SK-N-SH treated with all-trans-retinoic acid at 6 μM for 48 hours (cell line): ENCODE measurements at regions not wholly inside any gene's neighbourhood (a gene's known extent, or its start where the extent isn't known, plus 50 kb on each side); places are given as distances from the start of the nearest gene placed in this dataset.

ENCODE experiments used
- ATAC-seq: fragments of 200-7000 bp; cut with Tn5 transposase; 3 replicates; pipeline ENCODE4 v1.9.1; 2020; ENCODE audit warnings: mild to moderate bottlenecking, moderate library complexity
- ARNTL ChIP-seq: fragments of 450-650 bp; formaldehyde crosslinking; IDR thresholded peaks from 2 replicates; pipeline ENCODE4 v1.5.0; 2020; ENCODE audit warnings: low read depth, mild to moderate bottlenecking, moderate library complexity, borderline replicate concordance
- BACH2 ChIP-seq: fragments of 250-450 bp; sonication (Bioruptor Pico); IDR thresholded peaks from 2 replicates; pipeline ENCODE4 v1.9.0; 2021; ENCODE audit warnings: mild to moderate bottlenecking, borderline replicate concordance
- CSDC2 ChIP-seq: fragments of 250-450 bp; sonication (Bioruptor Pico); IDR thresholded peaks from 2 replicates; pipeline ENCODE4 v1.5.0; 2020; ENCODE audit warnings: mild to moderate bottlenecking, moderate library complexity
- ESRRG ChIP-seq: fragments of 250-450 bp; sonication (Bioruptor Pico); IDR thresholded peaks from 2 replicates; pipeline ENCODE4 v1.6.1; 2021; ENCODE audit warnings: mild to moderate bottlenecking
- GLIS3 ChIP-seq: fragments of 250-450 bp; sonication (Bioruptor Pico); IDR thresholded peaks from 2 replicates; pipeline ENCODE4 v1.5.0; 2020; ENCODE audit warnings: mild to moderate bottlenecking, moderate library complexity
- ISL1 ChIP-seq: fragments of 250-450 bp; sonication (Bioruptor Pico); IDR thresholded peaks from 2 replicates; pipeline ENCODE4 v2.1.2; 2022; ENCODE audit warnings: mild to moderate bottlenecking, moderate library complexity
- OSR1 ChIP-seq: fragments of 250-450 bp; sonication (Bioruptor Pico); IDR thresholded peaks from 2 replicates; pipeline ENCODE4 v1.8.0; 2022; ENCODE audit warnings: moderate library complexity, mild to moderate bottlenecking, inconsistent platforms
- PATZ1 ChIP-seq: fragments of 250-450 bp; sonication (Bioruptor Pico); IDR thresholded peaks from 2 replicates; pipeline ENCODE4 v1.8.0; 2020; ENCODE audit warnings: mild to moderate bottlenecking, moderate library complexity, borderline replicate concordance
- PPARA ChIP-seq: fragments of 250-450 bp; sonication (Bioruptor Pico); IDR thresholded peaks from 2 replicates; pipeline ENCODE4 v1.5.0; 2020; ENCODE audit warnings: mild to moderate bottlenecking, borderline replicate concordance
- RARB ChIP-seq: fragments of 250-450 bp; sonication (Bioruptor Pico); IDR thresholded peaks from 2 replicates; pipeline ENCODE4 v1.8.0; 2021; ENCODE audit warnings: mild to moderate bottlenecking, moderate library complexity
- SNAI2 ChIP-seq: fragments of 250-450 bp; sonication (Bioruptor Pico); IDR thresholded peaks from 2 replicates; pipeline ENCODE4 v1.5.0; 2020; ENCODE audit warnings: mild to moderate bottlenecking, moderate library complexity
- TCF4 ChIP-seq: fragments of 250-450 bp; sonication (Bioruptor Pico); IDR thresholded peaks from 2 replicates; pipeline ENCODE4 v1.8.0; 2021; ENCODE audit warnings: mild to moderate bottlenecking, moderate library complexity, borderline replicate concordance
- TOX ChIP-seq: fragments of 250-450 bp; sonication (Bioruptor Pico); IDR thresholded peaks from 2 replicates; pipeline ENCODE4 v1.8.0; 2021; ENCODE audit warnings: mild to moderate bottlenecking, moderate library complexity, borderline replicate concordance
- ZC3H10 ChIP-seq: fragments of 250-450 bp; sonication (Bioruptor Pico); IDR thresholded peaks from 2 replicates; pipeline ENCODE4 v1.5.1; 2021; ENCODE audit warnings: mild to moderate bottlenecking, moderate library complexity
- ZFP3 ChIP-seq: fragments of 250-450 bp; sonication (Bioruptor Pico); IDR thresholded peaks from 2 replicates; pipeline ENCODE4 v1.5.0; 2020; ENCODE audit warnings: mild to moderate bottlenecking, moderate library complexity
- ZFP30 ChIP-seq: fragments of 450-650 bp; formaldehyde crosslinking; IDR thresholded peaks from 2 replicates; pipeline ENCODE4 v1.5.0; 2022; ENCODE audit warnings: mild to moderate bottlenecking, moderate library complexity
- ZNF70 ChIP-seq: fragments of 450-650 bp; formaldehyde crosslinking; IDR thresholded peaks from 2 replicates; pipeline ENCODE4 v1.5.0; 2020; ENCODE audit warnings: mild to moderate bottlenecking, moderate library complexity
- ZNF8 ChIP-seq: fragments of 450-650 bp; formaldehyde crosslinking; IDR thresholded peaks from 2 replicates; pipeline ENCODE4 v1.5.0; 2020; ENCODE audit warnings: mild to moderate bottlenecking, moderate library complexity
- TF ChIP-seq, protein P1 (sequence below): fragments of 250-450 bp; sonication (Bioruptor Pico); IDR thresholded peaks from 2 replicates; pipeline ENCODE4 v1.5.0; 2020; ENCODE audit warnings: mild to moderate bottlenecking, moderate library complexity
- TF ChIP-seq, protein P2 (sequence below): fragments of 250-450 bp; sonication (Bioruptor Pico); IDR thresholded peaks from 2 replicates; pipeline ENCODE4 v1.5.1; 2021; ENCODE audit warnings: mild to moderate bottlenecking, moderate library complexity
- TF ChIP-seq, protein P3 (sequence below): fragments of 250-450 bp; sonication (Bioruptor Pico); IDR thresholded peaks from 2 replicates; pipeline ENCODE4 v1.5.1; 2020; ENCODE audit warnings: low read depth, mild to moderate bottlenecking, moderate library complexity

GRCh38 chr5:57780961-57781325 lies 298.3 kb upstream of the ACTBL2 start:
- TF ChIP-seq SNAI2 (CRISPR knock-in tag) (no peak), PATZ1 (CRISPR knock-in tag) (no peak), OSR1 (CRISPR knock-in tag) (no peak), GLIS3 (CRISPR knock-in tag) (no peak), ISL1 (no peak), TCF4 (CRISPR knock-in tag) (no peak), ZC3H10 (no peak), ZNF70 (CRISPR knock-in tag) (no peak), BACH2 (no peak), TOX (CRISPR knock-in tag) (no peak), ARNTL (no peak), CSDC2 (CRISPR knock-in tag) (no peak), ZFP30 (CRISPR knock-in tag) (no peak)
- TF ChIP-seq, protein P1, sequence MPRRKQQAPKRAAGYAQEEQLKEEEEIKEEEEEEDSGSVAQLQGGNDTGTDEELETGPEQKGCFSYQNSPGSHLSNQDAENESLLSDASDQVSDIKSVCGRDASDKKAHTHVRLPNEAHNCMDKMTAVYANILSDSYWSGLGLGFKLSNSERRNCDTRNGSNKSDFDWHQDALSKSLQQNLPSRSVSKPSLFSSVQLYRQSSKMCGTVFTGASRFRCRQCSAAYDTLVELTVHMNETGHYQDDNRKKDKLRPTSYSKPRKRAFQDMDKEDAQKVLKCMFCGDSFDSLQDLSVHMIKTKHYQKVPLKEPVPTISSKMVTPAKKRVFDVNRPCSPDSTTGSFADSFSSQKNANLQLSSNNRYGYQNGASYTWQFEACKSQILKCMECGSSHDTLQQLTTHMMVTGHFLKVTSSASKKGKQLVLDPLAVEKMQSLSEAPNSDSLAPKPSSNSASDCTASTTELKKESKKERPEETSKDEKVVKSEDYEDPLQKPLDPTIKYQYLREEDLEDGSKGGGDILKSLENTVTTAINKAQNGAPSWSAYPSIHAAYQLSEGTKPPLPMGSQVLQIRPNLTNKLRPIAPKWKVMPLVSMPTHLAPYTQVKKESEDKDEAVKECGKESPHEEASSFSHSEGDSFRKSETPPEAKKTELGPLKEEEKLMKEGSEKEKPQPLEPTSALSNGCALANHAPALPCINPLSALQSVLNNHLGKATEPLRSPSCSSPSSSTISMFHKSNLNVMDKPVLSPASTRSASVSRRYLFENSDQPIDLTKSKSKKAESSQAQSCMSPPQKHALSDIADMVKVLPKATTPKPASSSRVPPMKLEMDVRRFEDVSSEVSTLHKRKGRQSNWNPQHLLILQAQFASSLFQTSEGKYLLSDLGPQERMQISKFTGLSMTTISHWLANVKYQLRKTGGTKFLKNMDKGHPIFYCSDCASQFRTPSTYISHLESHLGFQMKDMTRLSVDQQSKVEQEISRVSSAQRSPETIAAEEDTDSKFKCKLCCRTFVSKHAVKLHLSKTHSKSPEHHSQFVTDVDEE (CRISPR knock-in tag), result no peak
- TF ChIP-seq, protein P2, sequence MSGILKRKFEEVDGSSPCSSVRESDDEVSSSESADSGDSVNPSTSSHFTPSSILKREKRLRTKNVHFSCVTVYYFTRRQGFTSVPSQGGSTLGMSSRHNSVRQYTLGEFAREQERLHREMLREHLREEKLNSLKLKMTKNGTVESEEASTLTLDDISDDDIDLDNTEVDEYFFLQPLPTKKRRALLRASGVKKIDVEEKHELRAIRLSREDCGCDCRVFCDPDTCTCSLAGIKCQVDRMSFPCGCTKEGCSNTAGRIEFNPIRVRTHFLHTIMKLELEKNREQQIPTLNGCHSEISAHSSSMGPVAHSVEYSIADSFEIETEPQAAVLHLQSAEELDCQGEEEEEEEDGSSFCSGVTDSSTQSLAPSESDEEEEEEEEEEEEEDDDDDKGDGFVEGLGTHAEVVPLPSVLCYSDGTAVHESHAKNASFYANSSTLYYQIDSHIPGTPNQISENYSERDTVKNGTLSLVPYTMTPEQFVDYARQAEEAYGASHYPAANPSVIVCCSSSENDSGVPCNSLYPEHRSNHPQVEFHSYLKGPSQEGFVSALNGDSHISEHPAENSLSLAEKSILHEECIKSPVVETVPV (CRISPR knock-in tag), result no peak
- TF ChIP-seq, protein P3, sequence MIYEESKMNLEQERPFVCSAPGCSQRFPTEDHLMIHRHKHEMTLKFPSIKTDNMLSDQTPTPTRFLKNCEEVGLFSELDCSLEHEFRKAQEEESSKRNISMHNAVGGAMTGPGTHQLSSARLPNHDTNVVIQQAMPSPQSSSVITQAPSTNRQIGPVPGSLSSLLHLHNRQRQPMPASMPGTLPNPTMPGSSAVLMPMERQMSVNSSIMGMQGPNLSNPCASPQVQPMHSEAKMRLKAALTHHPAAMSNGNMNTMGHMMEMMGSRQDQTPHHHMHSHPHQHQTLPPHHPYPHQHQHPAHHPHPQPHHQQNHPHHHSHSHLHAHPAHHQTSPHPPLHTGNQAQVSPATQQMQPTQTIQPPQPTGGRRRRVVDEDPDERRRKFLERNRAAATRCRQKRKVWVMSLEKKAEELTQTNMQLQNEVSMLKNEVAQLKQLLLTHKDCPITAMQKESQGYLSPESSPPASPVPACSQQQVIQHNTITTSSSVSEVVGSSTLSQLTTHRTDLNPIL (CRISPR knock-in tag), result no peak
- ATAC-seq, result no peak

DNA sequence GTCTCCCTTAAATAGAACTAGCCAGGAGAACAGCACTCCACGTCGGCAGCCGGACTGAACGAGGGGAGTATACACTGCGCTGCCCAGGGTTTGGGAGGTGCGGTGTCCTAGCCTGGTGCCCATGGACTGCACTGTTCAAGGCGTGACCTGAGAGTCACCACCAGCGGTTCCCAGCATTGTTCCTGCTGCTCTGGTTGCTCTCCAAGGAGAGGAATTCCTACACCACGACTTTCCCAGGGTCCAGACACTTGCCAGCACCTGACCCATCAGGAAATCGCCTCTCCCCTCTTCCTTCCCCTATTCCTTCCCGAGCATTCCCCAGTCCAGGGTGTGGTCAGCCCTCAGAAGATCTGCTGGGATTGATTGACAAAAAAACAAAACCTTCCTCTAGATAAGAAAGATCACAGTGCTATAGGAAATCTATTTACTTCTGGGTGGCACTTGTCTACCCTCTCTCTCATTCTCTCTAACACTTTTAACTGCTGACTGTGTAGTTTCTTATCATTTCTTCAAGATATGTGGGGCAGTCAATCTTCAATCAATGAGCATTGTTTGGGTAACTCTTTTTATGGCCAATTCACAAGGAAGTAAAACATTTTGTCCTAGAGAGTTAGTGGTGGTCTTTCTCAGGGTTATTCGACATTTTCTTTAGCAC lies 297.8 kb upstream of the ACTBL2 start:
- no peak for TF ChIP-seq ISL1
- TF ChIP-seq, protein P3 (CRISPR knock-in tag), result no peak
- no peak; the same call in 1 of the 2 replicates for TF ChIP-seq CSDC2 (CRISPR knock-in tag)
- no peak for TF ChIP-seq ARNTL
- no peak for TF ChIP-seq PPARA
- no peak for TF ChIP-seq TCF4 (CRISPR knock-in tag)
- TF ChIP-seq ZNF8 (CRISPR knock-in tag), result no peak
- TF ChIP-seq, protein P2 (CRISPR knock-in tag), result no peak
- no peak for TF ChIP-seq ZFP30 (CRISPR knock-in tag)
- no peak for TF ChIP-seq RARB
- TF ChIP-seq TOX (CRISPR knock-in tag), result no peak
- no peak for TF ChIP-seq ESRRG (CRISPR knock-in tag)
- no peak for TF ChIP-seq ZFP3 (CRISPR knock-in tag)
- TF ChIP-seq, all 23 proteins: peak for 0
- peak; percentile 19 for ATAC-seq
